Adrenal gland (tissue), 9 donors: ENCODE measurements at regions not wholly inside any gene's neighbourhood (a gene's known extent, or its start where the extent isn't known, plus 50 kb on each side); places are given as distances from the start of the nearest gene placed in this dataset.
A peak's percentile ranks its signal among the peaks of the same experiment; 100 is the strongest.

ENCODE experiments used
- DNase-seq, 7 donors: peaks; one replicate each; pipeline ENCODE4 v3.0.0-alpha.2; 2019 to 2020
- H3K27ac ChIP-seq, 5 donors: fragments of 200-600 bp; sonication (generic) in 4 of 5; 1 replicate in 3 of 5; 2 replicates in 2 of 5; pipeline versions ENCODE4 v1.5.1 to v1.8.0; 2016 to 2020; ENCODE audit warnings: mild to moderate bottlenecking in 1 of 5
- H3K27me3 ChIP-seq: fragments of 200-600 bp; 2 replicates; pipeline ENCODE4 v1.8.0; 2021
- H3K36me3 ChIP-seq, 2 donors: fragments of 200-600 bp; replicated peaks in 1 of 2; 1 replicate in 1 of 2; 2 replicates in 1 of 2; pipeline versions ENCODE4 v1.5.1 to v1.8.0; 2018 to 2022
- H3K4me1 ChIP-seq, 2 donors: fragments of 200-600 bp; replicated peaks in 1 of 2; 1 replicate in 1 of 2; 2 replicates in 1 of 2; pipeline versions ENCODE4 v1.5.1 to v1.8.0; 2018 to 2021
- H3K4me3 ChIP-seq, 4 donors: fragments of 200-600 bp; sonication (generic) in 3 of 4; one replicate each; pipeline ENCODE4 v1.5.1; 2016 to 2018
- H3K9me3 ChIP-seq, 3 donors: fragments of 200-600 bp; sonication (generic) in 1 of 3; replicated peaks in 1 of 3; 1 replicate in 2 of 3; 2 replicates in 1 of 3; pipeline versions ENCODE4 v1.5.1 to v1.8.0; 2016 to 2021
- POLR2A ChIP-seq, 2 donors: fragments of 450-650 bp; IDR thresholded peaks; one replicate each; pipeline ENCODE4 v1.6.1; 2017; ENCODE audit warnings: antibody characterized with exemption in 2 of 2, mild to moderate bottlenecking in 2 of 2, moderate library complexity in 1 of 2
- WGBS, 4 donors: extraction: QIAGEN DNeasy Blood & Tissue Kit in 2 of 4; methylation state at CpG; one replicate each; pipeline versions ENCODE4 v1.1.5 to v1.1.7; 2013 to 2017; 5-methylcytosine and 5-hydroxymethylcytosine counted together
- intact Hi-C, 2 donors: fragments of 100-400 bp; cut with DNase I; formaldehyde crosslinking; loops; one replicate each; pipeline versions ENCODE4 v1.14.1 to v1.15.0; 2022 to 2023
- TF ChIP-seq, protein P1 (sequence below), 6 experiments: fragments of 450-650 bp in 4 of 6; fragments of 200-600 bp in 2 of 6; sonication (generic) in 1 of 6; IDR thresholded peaks; 1 replicate in 5 of 6; 2 replicates in 1 of 6; pipeline versions ENCODE4 v1.5.1 to v1.8.0; 2016 to 2021; ENCODE audit warnings: antibody characterized with exemption in 6 of 6, mild to moderate bottlenecking in 2 of 6, moderate library complexity in 1 of 6
- donor health status: healthy with polysubstance abuse.
- donor health status: Bipolar disorder and iron deficiency.
- donor health status: DM: yes; HTN: yes; CAD: no.
- donor health status: DM: no; HTN: no; CAD: no.
- donor health status: DM: no; HTN: no; CAD: no.

DNA sequence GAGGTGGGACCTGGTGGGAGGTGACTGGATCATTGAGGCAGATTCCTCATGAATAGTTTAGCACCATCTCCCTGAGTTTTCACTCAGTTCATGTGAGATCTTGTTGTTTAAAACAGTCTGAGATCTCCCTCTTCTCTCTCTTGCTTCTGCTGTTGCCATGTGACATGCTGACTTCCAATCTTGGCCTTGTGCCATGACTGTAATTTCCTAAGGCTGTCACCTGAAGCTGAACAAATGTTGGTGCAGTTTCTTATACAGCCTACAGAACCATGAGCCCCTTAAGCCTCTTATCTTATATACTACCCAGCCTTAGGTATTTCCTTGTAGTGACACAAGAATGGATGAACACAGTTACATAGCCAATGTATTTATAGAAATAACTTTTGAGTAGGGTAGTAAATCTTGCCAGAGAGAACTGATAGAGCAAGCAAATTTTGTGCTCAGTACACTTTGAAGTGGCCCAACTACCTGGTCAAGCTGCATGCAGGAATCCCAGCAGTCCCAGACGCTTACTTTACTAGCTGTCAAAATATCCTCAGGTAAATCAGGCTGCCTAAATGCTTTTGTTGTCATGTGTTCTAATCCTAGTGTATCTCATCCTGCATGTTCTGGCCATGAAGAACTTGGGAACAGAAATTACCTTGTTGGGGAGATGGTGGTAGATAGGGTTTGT lies 445.6 kb upstream of the MIS18BP1 start:
- Histone ChIP-seq H3K27me3 (no peaks in the 10 kb centered on the region), H3K9me3 (no peaks in the 10 kb centered on the region), H3K27ac (no peak overlapping the region), H3K4me3 (no peak overlapping the region), H3K36me3 (no peaks in the 10 kb centered on the region), H3K4me1 (peaks cover 0 to 6% of the 10 kb centered on the region in 2 donors)
- no peak for TF ChIP-seq POLR2A (IDR thresholded peaks at IDR 0.05)
- TF ChIP-seq, protein P1, sequence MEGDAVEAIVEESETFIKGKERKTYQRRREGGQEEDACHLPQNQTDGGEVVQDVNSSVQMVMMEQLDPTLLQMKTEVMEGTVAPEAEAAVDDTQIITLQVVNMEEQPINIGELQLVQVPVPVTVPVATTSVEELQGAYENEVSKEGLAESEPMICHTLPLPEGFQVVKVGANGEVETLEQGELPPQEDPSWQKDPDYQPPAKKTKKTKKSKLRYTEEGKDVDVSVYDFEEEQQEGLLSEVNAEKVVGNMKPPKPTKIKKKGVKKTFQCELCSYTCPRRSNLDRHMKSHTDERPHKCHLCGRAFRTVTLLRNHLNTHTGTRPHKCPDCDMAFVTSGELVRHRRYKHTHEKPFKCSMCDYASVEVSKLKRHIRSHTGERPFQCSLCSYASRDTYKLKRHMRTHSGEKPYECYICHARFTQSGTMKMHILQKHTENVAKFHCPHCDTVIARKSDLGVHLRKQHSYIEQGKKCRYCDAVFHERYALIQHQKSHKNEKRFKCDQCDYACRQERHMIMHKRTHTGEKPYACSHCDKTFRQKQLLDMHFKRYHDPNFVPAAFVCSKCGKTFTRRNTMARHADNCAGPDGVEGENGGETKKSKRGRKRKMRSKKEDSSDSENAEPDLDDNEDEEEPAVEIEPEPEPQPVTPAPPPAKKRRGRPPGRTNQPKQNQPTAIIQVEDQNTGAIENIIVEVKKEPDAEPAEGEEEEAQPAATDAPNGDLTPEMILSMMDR (IDR thresholded peaks at IDR 0.05), result no peak
- DNase-seq, result peak in 6 of 7 donors; percentile 10 to 57 (median 26)
- intact Hi-C loops, result no loop called here
- WGBS, 4 donors, result 67 to 89% (median 70%) methylated on average over 1 of the region's 1 CpG

DNA sequence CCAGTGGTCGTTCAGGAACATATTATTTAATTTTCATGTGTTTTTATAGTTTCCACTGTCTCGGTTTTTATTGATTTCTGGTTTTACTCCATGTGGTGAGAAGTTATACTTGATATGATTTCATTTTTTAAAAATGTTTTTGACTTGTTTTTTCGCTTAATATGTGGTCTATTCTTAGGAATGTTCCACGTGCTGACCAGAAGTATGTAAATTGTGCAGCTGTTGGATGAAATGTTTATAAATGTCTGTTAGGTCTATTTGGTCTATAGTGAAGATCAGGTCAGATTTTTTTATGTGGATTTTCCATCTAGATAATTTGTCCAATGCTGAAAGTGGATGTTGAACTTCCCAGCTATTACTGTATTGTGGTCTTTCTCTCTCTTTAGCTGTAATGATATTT lies 433.8 kb upstream of the MIS18BP1 start:
- Histone ChIP-seq H3K4me1 (no peaks in the 10 kb centered on the region), H3K27ac (no peak overlapping the region), H3K36me3 (no peaks in the 10 kb centered on the region), H3K9me3 (no peaks in the 10 kb centered on the region), H3K4me3 (no peak overlapping the region), H3K27me3 (no peaks in the 10 kb centered on the region)
- 58 to 69% (median 64%) methylated on average over 4 of the region's 4 CpGs for WGBS, 4 donors
- intact Hi-C loops, result no loop called here
- no peak for DNase-seq
- TF ChIP-seq, protein P1 (IDR thresholded peaks at IDR 0.05), result no peak
- TF ChIP-seq POLR2A (IDR thresholded peaks at IDR 0.05), result no peak

DNA sequence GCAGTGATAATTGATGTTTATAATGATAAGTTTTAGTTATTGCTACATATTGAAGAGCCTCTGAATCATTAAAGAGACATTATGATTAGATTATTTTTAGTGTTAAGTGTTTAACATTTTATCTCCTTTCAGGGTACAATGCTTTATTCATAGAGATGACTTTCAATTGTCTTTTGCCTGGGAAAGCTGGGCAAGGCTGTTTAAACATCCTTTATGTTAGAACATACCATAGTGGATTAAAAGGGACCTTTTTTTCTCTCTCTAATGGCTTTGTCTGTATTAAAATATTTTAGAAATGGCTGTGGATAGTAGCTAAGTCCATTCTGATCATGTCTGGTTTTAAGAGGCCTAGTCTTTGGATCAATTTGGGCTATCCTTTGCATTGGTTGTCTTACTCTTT lies 427.5 kb upstream of the MIS18BP1 start:
- H3K36me3 ChIP-seq, result no peaks in the 10 kb centered on the region
- no peak overlapping the region for H3K27ac ChIP-seq
- no peaks in the 10 kb centered on the region for H3K27me3 ChIP-seq
- no peak overlapping the region for H3K4me3 ChIP-seq
- peaks cover 0 to 5% of the 10 kb centered on the region in 2 donors for H3K4me1 ChIP-seq
- TF ChIP-seq, protein P1 (IDR thresholded peaks at IDR 0.05), result no peak
- TF ChIP-seq POLR2A (IDR thresholded peaks at IDR 0.05), result no peak
- no peaks in the 10 kb centered on the region for H3K9me3 ChIP-seq
- intact Hi-C loops, result no loop called here
- DNase-seq, result no peak

DNA sequence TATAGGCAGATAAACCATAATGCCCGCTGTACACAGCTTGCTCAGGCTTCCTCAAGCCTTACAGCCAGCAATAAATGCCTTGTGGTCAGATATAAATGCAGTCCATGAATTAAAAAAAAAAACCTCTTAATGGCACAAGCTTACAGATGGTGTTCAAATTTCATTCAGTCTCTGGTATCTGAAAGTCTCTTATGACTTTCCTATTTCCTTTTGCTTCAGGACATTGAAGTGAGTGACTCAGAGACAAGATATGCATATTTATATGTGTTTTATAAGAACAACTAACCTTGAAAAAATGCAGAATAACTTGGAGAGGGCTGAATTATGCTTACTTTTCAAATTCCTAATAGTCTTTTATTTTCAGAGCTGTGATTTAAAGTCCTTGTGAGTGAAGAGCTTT lies 426.9 kb upstream of the MIS18BP1 start:
- no peaks in the 10 kb centered on the region for H3K27me3 ChIP-seq
- WGBS, 4 donors, result 79 to 87% (median 86%) methylated on average over 1 of the region's 1 CpG
- DNase-seq, result no peak
- TF ChIP-seq POLR2A (IDR thresholded peaks at IDR 0.05), result no peak
- TF ChIP-seq, protein P1 (IDR thresholded peaks at IDR 0.05), result no peak
- no peak overlapping the region for H3K4me3 ChIP-seq
- no peak overlapping the region for H3K27ac ChIP-seq
- no peaks in the 10 kb centered on the region for H3K36me3 ChIP-seq
- H3K4me1 ChIP-seq, result peaks cover 0 to 5% of the 10 kb centered on the region in 2 donors
- intact Hi-C loops, result no loop called here
- no peaks in the 10 kb centered on the region for H3K9me3 ChIP-seq
